ENCODE measurements at regions not wholly inside any gene's neighbourhood (a gene's known extent, or its start where the extent isn't known, plus 50 kb on each side); places are given as distances from the start of the nearest gene placed in this dataset.

DNA sequence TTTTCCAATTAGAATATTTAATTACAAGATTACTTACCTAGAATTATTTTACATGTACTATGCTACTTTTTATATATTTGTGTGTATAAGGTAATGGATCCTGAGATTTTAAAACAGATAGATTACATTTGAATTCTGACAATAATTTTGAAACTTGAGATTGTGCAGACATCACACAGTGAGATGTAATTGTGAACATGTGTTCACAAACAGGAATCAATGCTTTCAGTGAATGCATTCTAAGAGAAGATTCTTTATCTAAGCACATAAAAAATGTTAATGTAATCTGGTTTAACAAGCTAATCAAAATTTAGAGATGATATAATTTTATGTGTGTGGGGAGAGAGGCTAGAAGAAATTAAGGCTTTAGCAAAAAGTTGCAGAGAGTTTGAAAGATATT, 1925.5 kb downstream of the ARAP2 start:
- Histone ChIP-seq H2AFZ (ENCODE audit: low read depth, low read length, poor library complexity, severe bottlenecking) (no peak overlapping the region), H3K27ac (ENCODE audit: low read depth, low read length) (no peak overlapping the region), H3K4me1 (ENCODE audit: control insufficient read depth in 1 of 2, insufficient read depth in 2 of 2, low read length in 2 of 2) (no peaks in the 10 kb centered on the region), H3K79me2 (ENCODE audit: insufficient read depth, low read length) (no peaks in the 10 kb centered on the region), H3K4me3 (replicated peaks in 1 of 2; ENCODE audit: low read depth in 1 of 2, low read length in 2 of 2) (no peak overlapping the region), H3K36me3 (ENCODE audit: control insufficient read depth in 1 of 2, insufficient read depth in 2 of 2, low read length in 2 of 2) (no peaks in the 10 kb centered on the region), H3K4me2 (ENCODE audit: low read length) (no peak overlapping the region), H3K9me2 (ENCODE audit: insufficient read depth) (no peaks in the 10 kb centered on the region), H3K9ac (ENCODE audit: low read length) (no peak overlapping the region), H4K20me1 (ENCODE audit: insufficient read depth) (no peaks in the 10 kb centered on the region), H3K9me3 (ENCODE audit: control insufficient read depth in 1 of 2, insufficient read depth in 1 of 2, low read depth in 1 of 2, low read length in 2 of 2) (no peaks in the 10 kb centered on the region), H3K27me3 (ENCODE audit: insufficient read depth, low read length) (no peaks in the 10 kb centered on the region)
- ChIA-PET POLR2A (no interaction called here), CTCF (no interaction called here), RAD21 (ENCODE audit: low non-redundant PET in 1 of 2, low total read pairs in 2 of 2, uncharacterized antibody in 2 of 2, unreplicated experiment in 2 of 2) (no interaction called here)
- TF ChIP-seq, protein P1, sequence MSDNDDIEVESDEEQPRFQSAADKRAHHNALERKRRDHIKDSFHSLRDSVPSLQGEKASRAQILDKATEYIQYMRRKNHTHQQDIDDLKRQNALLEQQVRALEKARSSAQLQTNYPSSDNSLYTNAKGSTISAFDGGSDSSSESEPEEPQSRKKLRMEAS (IDR thresholded peaks at IDR 0.05) = no peak
- TF ChIP-seq SRF (IDR thresholded peaks at IDR 0.05; ENCODE audit: low read depth) = no peak
- no peak for TF ChIP-seq ZNF274 (IDR thresholded peaks at IDR 0.05; ENCODE audit: low read depth, low read length)
- TF ChIP-seq EGR1 (IDR thresholded peaks at IDR 0.05; ENCODE audit: low read depth) = no peak
- TF ChIP-seq ELF1 (IDR thresholded peaks at IDR 0.05; ENCODE audit: borderline replicate concordance, low read depth) = no peak
- no peak for TF ChIP-seq POLR2AphosphoS5 (IDR thresholded peaks at IDR 0.05; ENCODE audit: low read depth, low read length)
- no peak for TF ChIP-seq ZFX (IDR thresholded peaks at IDR 0.05)
- TF ChIP-seq TCF7L2 (IDR thresholded peaks at IDR 0.05; ENCODE audit: borderline replicate concordance, extremely low read depth, insufficient read depth, insufficient read length) = no peak
- TF ChIP-seq YY1 (IDR thresholded peaks at IDR 0.05; ENCODE audit: extremely low read depth, insufficient replicate concordance, low read depth, low read length) = no peak
- TF ChIP-seq, protein P2, sequence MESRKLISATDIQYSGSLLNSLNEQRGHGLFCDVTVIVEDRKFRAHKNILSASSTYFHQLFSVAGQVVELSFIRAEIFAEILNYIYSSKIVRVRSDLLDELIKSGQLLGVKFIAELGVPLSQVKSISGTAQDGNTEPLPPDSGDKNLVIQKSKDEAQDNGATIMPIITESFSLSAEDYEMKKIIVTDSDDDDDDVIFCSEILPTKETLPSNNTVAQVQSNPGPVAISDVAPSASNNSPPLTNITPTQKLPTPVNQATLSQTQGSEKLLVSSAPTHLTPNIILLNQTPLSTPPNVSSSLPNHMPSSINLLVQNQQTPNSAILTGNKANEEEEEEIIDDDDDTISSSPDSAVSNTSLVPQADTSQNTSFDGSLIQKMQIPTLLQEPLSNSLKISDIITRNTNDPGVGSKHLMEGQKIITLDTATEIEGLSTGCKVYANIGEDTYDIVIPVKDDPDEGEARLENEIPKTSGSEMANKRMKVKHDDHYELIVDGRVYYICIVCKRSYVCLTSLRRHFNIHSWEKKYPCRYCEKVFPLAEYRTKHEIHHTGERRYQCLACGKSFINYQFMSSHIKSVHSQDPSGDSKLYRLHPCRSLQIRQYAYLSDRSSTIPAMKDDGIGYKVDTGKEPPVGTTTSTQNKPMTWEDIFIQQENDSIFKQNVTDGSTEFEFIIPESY (IDR thresholded peaks at IDR 0.05; ENCODE audit: extremely low read depth, insufficient replicate concordance, low read length) = no peak
- no peak for TF ChIP-seq SIN3A (IDR thresholded peaks at IDR 0.05; ENCODE audit: low read depth)
- TF ChIP-seq SP1 (IDR thresholded peaks at IDR 0.05; ENCODE audit: low read depth) = no peak
- TF ChIP-seq, protein P3, sequence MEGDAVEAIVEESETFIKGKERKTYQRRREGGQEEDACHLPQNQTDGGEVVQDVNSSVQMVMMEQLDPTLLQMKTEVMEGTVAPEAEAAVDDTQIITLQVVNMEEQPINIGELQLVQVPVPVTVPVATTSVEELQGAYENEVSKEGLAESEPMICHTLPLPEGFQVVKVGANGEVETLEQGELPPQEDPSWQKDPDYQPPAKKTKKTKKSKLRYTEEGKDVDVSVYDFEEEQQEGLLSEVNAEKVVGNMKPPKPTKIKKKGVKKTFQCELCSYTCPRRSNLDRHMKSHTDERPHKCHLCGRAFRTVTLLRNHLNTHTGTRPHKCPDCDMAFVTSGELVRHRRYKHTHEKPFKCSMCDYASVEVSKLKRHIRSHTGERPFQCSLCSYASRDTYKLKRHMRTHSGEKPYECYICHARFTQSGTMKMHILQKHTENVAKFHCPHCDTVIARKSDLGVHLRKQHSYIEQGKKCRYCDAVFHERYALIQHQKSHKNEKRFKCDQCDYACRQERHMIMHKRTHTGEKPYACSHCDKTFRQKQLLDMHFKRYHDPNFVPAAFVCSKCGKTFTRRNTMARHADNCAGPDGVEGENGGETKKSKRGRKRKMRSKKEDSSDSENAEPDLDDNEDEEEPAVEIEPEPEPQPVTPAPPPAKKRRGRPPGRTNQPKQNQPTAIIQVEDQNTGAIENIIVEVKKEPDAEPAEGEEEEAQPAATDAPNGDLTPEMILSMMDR (IDR thresholded peaks at IDR 0.05 in 2 of 3, conservative IDR thresholded peaks at IDR 0.05 in 1 of 3; ENCODE audit: borderline replicate concordance in 1 of 3, insufficient read depth in 1 of 3, low read depth in 2 of 3, low read length in 2 of 3) = no peak
- TF ChIP-seq, protein P4, sequence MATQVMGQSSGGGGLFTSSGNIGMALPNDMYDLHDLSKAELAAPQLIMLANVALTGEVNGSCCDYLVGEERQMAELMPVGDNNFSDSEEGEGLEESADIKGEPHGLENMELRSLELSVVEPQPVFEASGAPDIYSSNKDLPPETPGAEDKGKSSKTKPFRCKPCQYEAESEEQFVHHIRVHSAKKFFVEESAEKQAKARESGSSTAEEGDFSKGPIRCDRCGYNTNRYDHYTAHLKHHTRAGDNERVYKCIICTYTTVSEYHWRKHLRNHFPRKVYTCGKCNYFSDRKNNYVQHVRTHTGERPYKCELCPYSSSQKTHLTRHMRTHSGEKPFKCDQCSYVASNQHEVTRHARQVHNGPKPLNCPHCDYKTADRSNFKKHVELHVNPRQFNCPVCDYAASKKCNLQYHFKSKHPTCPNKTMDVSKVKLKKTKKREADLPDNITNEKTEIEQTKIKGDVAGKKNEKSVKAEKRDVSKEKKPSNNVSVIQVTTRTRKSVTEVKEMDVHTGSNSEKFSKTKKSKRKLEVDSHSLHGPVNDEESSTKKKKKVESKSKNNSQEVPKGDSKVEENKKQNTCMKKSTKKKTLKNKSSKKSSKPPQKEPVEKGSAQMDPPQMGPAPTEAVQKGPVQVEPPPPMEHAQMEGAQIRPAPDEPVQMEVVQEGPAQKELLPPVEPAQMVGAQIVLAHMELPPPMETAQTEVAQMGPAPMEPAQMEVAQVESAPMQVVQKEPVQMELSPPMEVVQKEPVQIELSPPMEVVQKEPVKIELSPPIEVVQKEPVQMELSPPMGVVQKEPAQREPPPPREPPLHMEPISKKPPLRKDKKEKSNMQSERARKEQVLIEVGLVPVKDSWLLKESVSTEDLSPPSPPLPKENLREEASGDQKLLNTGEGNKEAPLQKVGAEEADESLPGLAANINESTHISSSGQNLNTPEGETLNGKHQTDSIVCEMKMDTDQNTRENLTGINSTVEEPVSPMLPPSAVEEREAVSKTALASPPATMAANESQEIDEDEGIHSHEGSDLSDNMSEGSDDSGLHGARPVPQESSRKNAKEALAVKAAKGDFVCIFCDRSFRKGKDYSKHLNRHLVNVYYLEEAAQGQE (IDR thresholded peaks at IDR 0.05; ENCODE audit: low read depth) = no peak
- TF ChIP-seq EZH2 (IDR thresholded peaks at IDR 0.05) = no peak
- no peak for TF ChIP-seq FOSL1 (IDR thresholded peaks at IDR 0.05; ENCODE audit: low read depth)
- no peak for TF ChIP-seq JUND (IDR thresholded peaks at IDR 0.05)
- TF ChIP-seq, protein P5, sequence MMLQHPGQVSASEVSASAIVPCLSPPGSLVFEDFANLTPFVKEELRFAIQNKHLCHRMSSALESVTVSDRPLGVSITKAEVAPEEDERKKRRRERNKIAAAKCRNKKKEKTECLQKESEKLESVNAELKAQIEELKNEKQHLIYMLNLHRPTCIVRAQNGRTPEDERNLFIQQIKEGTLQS (IDR thresholded peaks at IDR 0.05) = no peak
- DNase-seq (ENCODE audit: low read depth, low spot score) (no peak), ATAC-seq (no peak)
- intact Hi-C loops (cut with micrococcal nuclease) = no loop called here
- BruUV-seq (replicated peaks) = no TSS peak

Measured in HCT116 (cell line).